H1 (cell line): ENCODE measurements at regions not wholly inside any gene's neighbourhood (a gene's known extent, or its start where the extent isn't known, plus 50 kb on each side); places are given as distances from the start of the nearest gene placed in this dataset.
A peak's percentile ranks its signal among the peaks of the same experiment; 100 is the strongest.

Source experiments
- CHD7 ChIP-seq: fragments of 300-600 bp; sonication (generic); IDR thresholded peaks from 2 replicates; pipeline ENCODE4 v1.7.1; 2012; ENCODE audit warnings: low read length, moderate library complexity, mild to moderate bottlenecking, inconsistent platforms; ENCODE audit not compliant: insufficient replicate concordance
- EGR1 ChIP-seq: IDR thresholded peaks from 2 replicates; pipeline ENCODE4 v1.6.1; 2011; ENCODE audit warnings: low read depth, low read length, borderline replicate concordance
- PHF8 ChIP-seq: fragments of 200-600 bp; sonication (generic); conservative IDR thresholded peaks from 2 replicates; pipeline ENCODE4 v1.7.1; 2012; ENCODE audit warnings: low read depth, mild to moderate bottlenecking, inconsistent platforms, low read length, moderate library complexity

DNA sequence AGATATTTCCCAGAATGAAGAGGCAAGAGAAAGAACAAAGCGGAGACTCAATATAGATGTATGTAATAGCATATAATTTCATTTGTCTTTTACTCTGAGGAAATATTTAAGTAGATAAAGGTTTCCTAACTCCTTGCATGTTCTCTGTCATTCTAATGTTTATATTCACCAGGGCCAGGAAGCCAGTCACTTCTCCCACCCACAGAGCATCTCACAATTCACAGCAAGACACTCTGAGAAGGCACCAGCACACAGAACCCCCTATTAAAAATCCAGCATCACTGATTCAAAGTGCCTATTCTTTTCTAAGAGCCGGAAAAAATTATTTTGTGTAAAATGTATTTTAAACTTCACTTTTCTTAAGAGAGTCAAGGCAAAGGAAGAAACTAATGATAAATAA, 927.1 kb downstream of the C4orf33 start (continued):
- TF ChIP-seq CHD7 (peak; percentile 28), EGR1 (no peak), PHF8 (no peak)
